HCT116 (cell line): ENCODE measurements at regions not wholly inside any gene's neighbourhood (a gene's known extent, or its start where the extent isn't known, plus 50 kb on each side); places are given as distances from the start of the nearest gene placed in this dataset.

Experiments used
- CEBPB ChIP-seq: IDR thresholded peaks from 2 replicates; pipeline ENCODE4 v1.6.1; 2012; ENCODE audit warnings: low read depth
- CTCF ChIP-seq, 3 experiments: fragments of 200-600 bp in 1 of 3; sonication (generic) in 1 of 3; IDR thresholded peaks in 2 of 3; conservative IDR thresholded peaks in 1 of 3; 2 replicates each; pipeline ENCODE4 v1.5.1; 2012 to 2017; ENCODE audit warnings: low read depth in 2 of 3, low read length in 2 of 3, antibody characterized with exemption in 1 of 3, borderline replicate concordance in 1 of 3, control low read depth in 1 of 3, mild to moderate bottlenecking in 1 of 3, mixed read lengths in 1 of 3, mixed run types in 1 of 3, moderate library complexity in 1 of 3; ENCODE audit not compliant: insufficient read depth in 1 of 3
- EZH2 ChIP-seq: fragments of 200-600 bp; sonication (generic); IDR thresholded peaks from 2 replicates; pipeline ENCODE4 v1.6.1; 2017; ENCODE audit warnings: antibody characterized with exemption, mixed run types
- MAX ChIP-seq: IDR thresholded peaks from 2 replicates; pipeline ENCODE4 v1.6.1; 2012
- POLR2A ChIP-seq: IDR thresholded peaks from 2 replicates; pipeline ENCODE4 v1.7.0; 2011; ENCODE audit warnings: borderline replicate concordance; ENCODE audit not compliant: insufficient read depth, insufficient read length; ENCODE audit errors: extremely low read depth

GRCh38 chr5:86232246-86232645 is 385.5 kb upstream of the COX7C start:
- TF ChIP-seq POLR2A: no peak
- no peak for TF ChIP-seq CTCF (IDR thresholded peaks at IDR 0.05 in 2 of 3, conservative IDR thresholded peaks at IDR 0.05 in 1 of 3; ENCODE audit: borderline replicate concordance in 1 of 3, insufficient read depth in 1 of 3, low read depth in 2 of 3, low read length in 2 of 3)
- no peak for TF ChIP-seq MAX
- TF ChIP-seq CEBPB: no peak
- no peak for TF ChIP-seq EZH2
